ENCODE measurements at regions not wholly inside any gene's neighbourhood (a gene's known extent, or its start where the extent isn't known, plus 50 kb on each side); places are given as distances from the start of the nearest gene placed in this dataset.
"Not testable (repeated sequence)": the region's sequence is repeated elsewhere in the genome, so short reads cannot be mapped to it uniquely, and the experiment has no call there.

DNA sequence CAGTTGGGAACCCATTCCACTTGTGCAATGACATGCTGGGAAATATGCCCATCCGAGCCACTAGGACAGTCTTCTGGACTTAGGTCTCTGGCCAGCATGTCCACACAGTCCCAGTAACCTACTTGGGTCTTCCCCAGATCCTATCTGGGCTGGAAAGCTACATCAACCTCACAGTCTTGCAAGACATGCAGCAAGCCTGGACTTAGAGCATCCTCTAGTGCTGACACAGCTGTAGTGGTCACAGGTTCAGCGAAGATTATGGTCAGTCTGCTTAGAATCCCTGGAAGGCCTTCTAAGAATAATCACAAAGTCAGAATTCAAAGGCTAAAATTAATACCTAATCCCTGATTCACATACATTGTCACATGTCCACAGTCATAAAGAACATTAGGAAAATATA is 842.7 kb downstream of the STPG2 start:
- H3K4me3 ChIP-seq (ENCODE audit: low read length), result no peak overlapping the region
- no peak for DNase-seq (ENCODE audit: low read depth)
- TF ChIP-seq, protein P1, sequence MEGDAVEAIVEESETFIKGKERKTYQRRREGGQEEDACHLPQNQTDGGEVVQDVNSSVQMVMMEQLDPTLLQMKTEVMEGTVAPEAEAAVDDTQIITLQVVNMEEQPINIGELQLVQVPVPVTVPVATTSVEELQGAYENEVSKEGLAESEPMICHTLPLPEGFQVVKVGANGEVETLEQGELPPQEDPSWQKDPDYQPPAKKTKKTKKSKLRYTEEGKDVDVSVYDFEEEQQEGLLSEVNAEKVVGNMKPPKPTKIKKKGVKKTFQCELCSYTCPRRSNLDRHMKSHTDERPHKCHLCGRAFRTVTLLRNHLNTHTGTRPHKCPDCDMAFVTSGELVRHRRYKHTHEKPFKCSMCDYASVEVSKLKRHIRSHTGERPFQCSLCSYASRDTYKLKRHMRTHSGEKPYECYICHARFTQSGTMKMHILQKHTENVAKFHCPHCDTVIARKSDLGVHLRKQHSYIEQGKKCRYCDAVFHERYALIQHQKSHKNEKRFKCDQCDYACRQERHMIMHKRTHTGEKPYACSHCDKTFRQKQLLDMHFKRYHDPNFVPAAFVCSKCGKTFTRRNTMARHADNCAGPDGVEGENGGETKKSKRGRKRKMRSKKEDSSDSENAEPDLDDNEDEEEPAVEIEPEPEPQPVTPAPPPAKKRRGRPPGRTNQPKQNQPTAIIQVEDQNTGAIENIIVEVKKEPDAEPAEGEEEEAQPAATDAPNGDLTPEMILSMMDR (conservative IDR thresholded peaks at IDR 0.05; ENCODE audit: low read length), result no peak

DNA sequence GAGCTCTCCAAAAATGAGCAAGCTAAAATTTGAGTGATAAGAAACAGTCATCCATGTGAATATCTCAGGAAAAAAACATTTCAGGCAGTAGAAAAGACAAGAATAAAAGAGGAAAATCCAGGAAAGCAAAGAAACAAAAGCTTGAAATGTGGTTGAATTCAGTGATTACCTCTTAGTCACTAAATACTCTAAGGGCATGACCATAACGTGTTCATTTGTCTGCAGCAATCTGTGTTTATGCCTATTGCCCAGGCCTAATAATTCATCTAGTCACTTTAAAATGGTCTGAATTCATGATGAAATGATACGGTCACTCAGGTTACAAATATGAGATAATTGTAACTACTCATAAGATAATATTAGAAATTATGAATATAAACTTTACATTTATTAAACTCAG is 837.9 kb downstream of the STPG2 start:
- no peak for DNase-seq (ENCODE audit: low read depth)
- no peak overlapping the region for H3K4me3 ChIP-seq (ENCODE audit: low read length)
- TF ChIP-seq, protein P1 (conservative IDR thresholded peaks at IDR 0.05; ENCODE audit: low read length), result no peak

DNA sequence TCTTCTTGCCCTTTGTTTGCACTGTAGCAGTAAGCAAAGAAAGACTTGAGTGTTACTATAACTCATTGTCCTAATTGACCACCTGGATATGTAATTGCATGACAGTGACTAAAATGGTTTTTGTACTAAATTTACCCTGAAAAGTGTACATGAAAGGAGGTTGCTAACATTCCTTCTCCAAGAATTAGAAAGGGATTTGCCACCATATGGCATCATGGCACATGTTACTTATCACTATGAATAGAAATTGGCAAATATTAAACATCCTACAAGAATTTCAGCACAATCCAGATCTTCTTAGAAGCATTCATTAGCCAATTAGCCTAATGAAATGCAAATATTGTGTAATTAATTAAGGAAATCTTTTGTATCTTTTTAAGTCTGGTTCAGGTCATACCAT is 834.2 kb downstream of the STPG2 start:
- no peak overlapping the region for H3K4me3 ChIP-seq (ENCODE audit: low read length)
- TF ChIP-seq, protein P1 (conservative IDR thresholded peaks at IDR 0.05; ENCODE audit: low read length), result no peak
- no peak for DNase-seq (ENCODE audit: low read depth)

DNA sequence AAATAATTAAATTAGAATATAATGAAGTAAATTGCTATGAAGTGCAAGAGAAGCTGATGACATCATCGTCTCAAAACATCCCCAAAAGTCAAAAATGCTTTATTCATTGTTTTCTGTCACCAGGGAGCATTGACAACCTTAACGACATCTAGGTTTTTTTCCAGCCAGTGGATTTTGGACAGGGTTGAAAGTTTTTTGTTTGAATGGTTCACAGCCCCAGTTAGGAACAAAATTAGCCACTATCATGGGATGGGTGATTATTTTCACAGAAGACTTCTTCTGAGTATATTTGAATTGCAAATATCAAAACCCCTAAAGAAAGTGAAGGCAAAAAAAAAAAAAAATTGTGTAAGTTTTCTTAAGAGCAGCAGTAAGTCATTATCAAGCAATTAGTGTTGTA is 826.1 kb downstream of the STPG2 start:
- no peak for DNase-seq (ENCODE audit: low read depth)
- H3K4me3 ChIP-seq (ENCODE audit: low read length), result no peak overlapping the region
- TF ChIP-seq, protein P1 (conservative IDR thresholded peaks at IDR 0.05; ENCODE audit: low read length), result no peak

DNA sequence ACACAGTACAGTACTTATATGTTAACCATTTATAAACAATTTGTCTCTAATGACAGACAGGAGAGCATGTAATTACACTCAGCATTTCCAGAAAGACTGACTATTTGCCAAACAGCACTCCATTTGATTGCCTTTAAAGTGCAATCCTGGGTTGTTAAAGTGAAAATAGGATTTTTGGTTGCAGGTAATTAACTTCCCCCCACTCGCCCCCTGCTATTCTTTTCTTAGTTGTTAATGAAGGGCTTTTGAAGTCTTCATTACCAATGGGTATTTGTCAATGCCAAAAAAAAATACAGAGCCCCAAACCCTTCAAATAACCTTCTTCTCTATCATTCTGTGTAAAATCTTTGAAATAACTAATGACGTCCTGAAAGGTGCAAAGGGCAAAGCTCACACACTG is 825.6 kb downstream of the STPG2 start:
- DNase-seq (ENCODE audit: low read depth), result no peak
- TF ChIP-seq, protein P1 (conservative IDR thresholded peaks at IDR 0.05; ENCODE audit: low read length), result no peak
- no peak overlapping the region for H3K4me3 ChIP-seq (ENCODE audit: low read length)

DNA sequence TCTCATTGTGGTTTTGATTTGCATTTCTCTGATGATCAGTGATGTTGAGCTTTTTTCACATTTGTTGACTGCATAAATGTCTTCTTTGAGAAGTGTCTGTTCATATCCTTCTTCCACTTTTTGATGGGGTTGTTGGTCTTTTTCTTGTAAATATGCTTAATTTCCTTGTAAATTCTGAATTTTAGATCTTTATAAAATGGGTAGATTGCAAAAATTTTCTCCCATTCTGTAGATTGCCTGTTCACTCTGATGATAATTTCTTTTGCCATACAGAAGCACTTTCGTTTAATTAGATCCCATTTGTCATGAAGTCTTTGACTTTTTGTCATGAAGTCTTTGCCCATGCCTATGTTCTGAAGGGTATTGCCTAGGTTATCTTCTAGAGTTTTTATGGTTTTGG is 817.5 kb downstream of the STPG2 start:
- DNase-seq (ENCODE audit: low read depth); H3K4me3 ChIP-seq (ENCODE audit: low read length): not testable (repeated sequence)

DNA sequence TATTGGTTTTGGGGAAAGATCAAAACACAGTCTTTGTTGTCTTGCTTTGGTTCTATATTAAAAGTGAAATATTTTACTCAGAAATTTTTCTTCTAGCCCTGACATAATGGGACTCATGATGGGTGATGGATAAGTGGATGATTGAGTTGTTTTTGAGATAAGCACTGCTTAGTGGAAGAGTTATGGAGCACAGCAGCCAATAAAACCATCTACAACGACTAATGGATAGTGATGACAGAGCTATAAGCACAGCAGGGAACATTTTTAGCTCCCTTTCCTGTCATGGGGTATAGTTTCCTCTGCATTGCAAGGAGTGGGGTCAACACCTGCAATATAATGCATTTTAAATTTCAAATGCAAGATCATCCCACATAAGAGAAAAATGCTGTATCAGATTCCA is 812.4 kb downstream of the STPG2 start:
- TF ChIP-seq, protein P1 (conservative IDR thresholded peaks at IDR 0.05; ENCODE audit: low read length), result no peak
- no peak for DNase-seq (ENCODE audit: low read depth)
- H3K4me3 ChIP-seq (ENCODE audit: low read length), result no peak overlapping the region

DNA sequence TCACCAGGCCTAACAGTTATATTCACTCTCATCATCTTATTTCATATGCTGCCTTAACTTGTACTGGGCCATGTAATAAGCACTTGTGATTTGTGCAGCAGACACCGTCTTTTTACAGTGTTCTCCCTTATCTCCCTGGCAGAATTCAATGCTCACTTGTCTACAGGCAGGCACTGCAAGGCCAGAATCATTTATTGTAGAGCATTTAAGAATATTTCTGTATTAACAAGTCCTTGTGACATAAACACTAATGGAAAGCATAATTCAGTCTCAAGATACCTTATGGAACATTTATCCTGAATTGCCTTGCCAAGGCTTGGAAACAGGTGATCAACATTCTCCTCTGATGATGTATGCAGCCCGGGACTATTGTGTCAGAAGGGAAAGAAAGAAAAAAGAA is 808.9 kb downstream of the STPG2 start:
- TF ChIP-seq, protein P1 (conservative IDR thresholded peaks at IDR 0.05; ENCODE audit: low read length), result no peak
- DNase-seq (ENCODE audit: low read depth), result no peak
- no peak overlapping the region for H3K4me3 ChIP-seq (ENCODE audit: low read length)
